Activated CD4-positive, alpha-beta T cell treated with anti-CD3 and anti-CD28 coated beads for 36 hours (primary cell): ENCODE measurements at regions not wholly inside any gene's neighbourhood (a gene's known extent, or its start where the extent isn't known, plus 50 kb on each side); places are given as distances from the start of the nearest gene placed in this dataset.
A peak's percentile ranks its signal among the peaks of the same experiment; 100 is the strongest.

Experiments
- ATAC-seq: fragments of 200-7000 bp; cut with Tn5 transposase; one replicate; pipeline ENCODE4 v1.10.0; 2021; ENCODE audit warnings: mild to moderate bottlenecking, moderate library complexity
- CTCF ChIA-PET: fragments of 350-600 bp; sonication (Branson Sonifier 250); formaldehyde crosslinking; loops from one replicate; lab custom pipeline; 2021; ENCODE audit warnings: antibody characterized with exemption; lab: Charles Lee
- POLR2A ChIA-PET: fragments of 350-600 bp; sonication (Branson Sonifier 250); formaldehyde crosslinking; loops from one replicate; lab custom pipeline; 2021; ENCODE audit warnings: antibody characterized with exemption, inconsistent platforms; lab: Charles Lee
- DNase-seq: peaks from one replicate; pipeline ENCODE4 v3.0.0-alpha.2; 2020
- H3K27ac Mint-ChIP-seq: one replicate; pipeline ENCODE4 v1.8.0; 2021; ENCODE audit warnings: mixed read lengths
- H3K27me3 Mint-ChIP-seq: one replicate; pipeline ENCODE4 v1.8.0; 2021; ENCODE audit warnings: mixed read lengths
- H3K36me3 Mint-ChIP-seq: one replicate; pipeline ENCODE4 v1.8.0; 2021; ENCODE audit warnings: low read depth, mixed read lengths
- H3K4me1 Mint-ChIP-seq: one replicate; pipeline ENCODE4 v1.8.0; 2021; ENCODE audit warnings: mixed read lengths
- H3K4me3 Mint-ChIP-seq: one replicate; pipeline ENCODE4 v1.8.0; 2021; ENCODE audit warnings: mild to moderate bottlenecking, moderate library complexity, mixed read lengths
- H3K9me3 Mint-ChIP-seq: one replicate; pipeline ENCODE4 v1.8.0; 2021; ENCODE audit warnings: low read depth, mixed read lengths
- intact Hi-C, 2 experiments: fragments of 100-400 bp; cut with DNase I in 1 of 2; cut with micrococcal nuclease in 1 of 2; formaldehyde crosslinking; loops; one replicate each; pipeline versions ENCODE4 v1.14.2 to v1.15.1; 2022 to 2024; cut with DNase I, micrococcal nuclease

GRCh38 chr2:8009010-8009597 is 672.8 kb upstream of the ID2 start:
- ATAC-seq: peak; percentile 49
- Mint-ChIP-seq H3K4me3 (no peak overlapping the region), H3K27ac (no peak overlapping the region), H3K27me3 (no peaks in the 10 kb centered on the region), H3K36me3 (no peaks in the 10 kb centered on the region), H3K9me3 (no peaks in the 10 kb centered on the region), H3K4me1 (peaks cover 6% of the 10 kb centered on the region)
- DNase-seq: no peak
- intact Hi-C loops: no loop called here
- POLR2A ChIA-PET: no interaction called here
- CTCF ChIA-PET: no interaction called here

GRCh38 chr2:8015848-8016600 is 665.8 kb upstream of the ID2 start:
- no peak for ATAC-seq
- ChIA-PET POLR2A (no interaction called here), CTCF (interaction anchor here (0.6 to 1.8 kb wide), 3 partner anchors 10 to 656 kb away, joined by 3 to 7 read pairs (median 4); no protein-coding TSS in a partner anchor)

GRCh38 chr2:8016688-8017087 is 665.2 kb upstream of the ID2 start:
- intact Hi-C loops: no loop called here
- POLR2A ChIA-PET: no interaction called here

More at GRCh38 chr2:8015848-8016600, 665.8 kb upstream of the ID2 start:
- intact Hi-C loops: no loop called here
- H3K36me3 Mint-ChIP-seq: no peaks in the 10 kb centered on the region
- H3K4me1 Mint-ChIP-seq: peaks cover 4% of the 10 kb centered on the region
- DNase-seq: no peak
- H3K9me3 Mint-ChIP-seq: no peaks in the 10 kb centered on the region
- H3K27me3 Mint-ChIP-seq: no peaks in the 10 kb centered on the region
- no peak overlapping the region for H3K4me3 Mint-ChIP-seq
- no peak overlapping the region for H3K27ac Mint-ChIP-seq

GRCh38 chr2:8018956-8019355 is 662.9 kb upstream of the ID2 start:
- H3K27me3 Mint-ChIP-seq: no peaks in the 10 kb centered on the region
- ATAC-seq (no peak), DNase-seq (no peak)
- intact Hi-C loops: no loop called here
- ChIA-PET POLR2A (no interaction called here), CTCF (no interaction called here)
- H3K4me3 Mint-ChIP-seq: no peak overlapping the region
- no peak overlapping the region for H3K27ac Mint-ChIP-seq
- H3K9me3 Mint-ChIP-seq: peaks cover 3% of the 10 kb centered on the region
- no peaks in the 10 kb centered on the region for H3K36me3 Mint-ChIP-seq
- peaks cover 12% of the 10 kb centered on the region for H3K4me1 Mint-ChIP-seq

More at GRCh38 chr2:8016688-8017087, 665.2 kb upstream of the ID2 start:
- Mint-ChIP-seq H3K27ac (no peak overlapping the region), H3K36me3 (no peaks in the 10 kb centered on the region), H3K27me3 (no peaks in the 10 kb centered on the region), H3K9me3 (no peaks in the 10 kb centered on the region), H3K4me3 (no peak overlapping the region), H3K4me1 (peaks cover 4% of the 10 kb centered on the region)
- no peak for ATAC-seq
- CTCF ChIA-PET: interaction anchor here (0.6 to 1.8 kb wide), 4 partner anchors 10 to 656 kb away, joined by 3 to 7 read pairs (median 4); no protein-coding TSS in a partner anchor
- DNase-seq: no peak

- Mint-ChIP-seq H3K27me3 (no peaks in the 10 kb centered on the region), H3K27ac (no peak overlapping the region), H3K4me3 (no peak overlapping the region), H3K4me1 (peaks cover 12% of the 10 kb centered on the region), H3K36me3 (no peaks in the 10 kb centered on the region), H3K9me3 (peaks cover 3% of the 10 kb centered on the region)
- ATAC-seq: no peak
- intact Hi-C loops: no loop called here
- CTCF ChIA-PET: interaction anchor here (1.0 kb wide), 1 partner anchor 24 kb away, joined by 3 read pairs; no protein-coding TSS in a partner anchor
- no peak for DNase-seq
- POLR2A ChIA-PET: no interaction called here
Observed at GRCh38 chr2:8019934-8020333, 661.9 kb upstream of the ID2 start.

GRCh38 chr2:8021921-8022320 is 659.9 kb upstream of the ID2 start:
- peaks cover 3% of the 10 kb centered on the region for H3K9me3 Mint-ChIP-seq
- intact Hi-C loops: no loop called here
- peaks cover 9% of the 10 kb centered on the region for H3K4me1 Mint-ChIP-seq
- H3K36me3 Mint-ChIP-seq: no peaks in the 10 kb centered on the region
- H3K27ac Mint-ChIP-seq: no peak overlapping the region
- POLR2A ChIA-PET: no interaction called here
- no peaks in the 10 kb centered on the region for H3K27me3 Mint-ChIP-seq
- ATAC-seq (no peak), DNase-seq (no peak)
- no peak overlapping the region for H3K4me3 Mint-ChIP-seq
- CTCF ChIA-PET: no interaction called here

GRCh38 chr2:8022908-8023640 is 658.8 kb upstream of the ID2 start:
- ChIA-PET POLR2A (interaction anchor here (0.7 kb wide), 1 partner anchor 84 kb away, joined by 3 read pairs; no protein-coding TSS in a partner anchor), CTCF (interaction anchor here (0.6 kb wide), 2 partner anchors 376 to 896 kb away, joined by 3 to 4 read pairs; no protein-coding TSS in a partner anchor)
- H3K4me3 Mint-ChIP-seq: no peak overlapping the region
- DNase-seq: no peak
- H3K27ac Mint-ChIP-seq: no peak overlapping the region
- H3K9me3 Mint-ChIP-seq: peaks cover 3% of the 10 kb centered on the region
- H3K27me3 Mint-ChIP-seq: peaks cover 2% of the 10 kb centered on the region
- intact Hi-C loops: no loop called here
- H3K36me3 Mint-ChIP-seq: no peaks in the 10 kb centered on the region
- peaks cover 8% of the 10 kb centered on the region for H3K4me1 Mint-ChIP-seq
- no peak for ATAC-seq

- no peak overlapping the region for H3K4me3 Mint-ChIP-seq
- no peak for ATAC-seq
Observed at GRCh38 chr2:8024506-8024905, 657.4 kb upstream of the ID2 start.

GRCh38 chr2:8026381-8026780 is 655.5 kb upstream of the ID2 start:
- ChIA-PET POLR2A (no interaction called here), CTCF (interaction anchor here (0.5 to 1.1 kb wide), 2 partner anchors 10 to 313 kb away, joined by 4 read pairs; no protein-coding TSS in a partner anchor)
- DNase-seq: no peak
- Mint-ChIP-seq H3K9me3 (peaks cover 3% of the 10 kb centered on the region), H3K36me3 (no peaks in the 10 kb centered on the region), H3K4me1 (peaks cover 16% of the 10 kb centered on the region), H3K4me3 (no peak overlapping the region), H3K27me3 (peaks cover 4% of the 10 kb centered on the region), H3K27ac (no peak overlapping the region)
- intact Hi-C loops: no loop called here
- ATAC-seq: no peak

More at GRCh38 chr2:8024506-8024905, 657.4 kb upstream of the ID2 start:
- Mint-ChIP-seq H3K27ac (no peak overlapping the region), H3K36me3 (no peaks in the 10 kb centered on the region), H3K4me1 (peaks cover 8% of the 10 kb centered on the region), H3K27me3 (peaks cover 2% of the 10 kb centered on the region), H3K9me3 (peaks cover 3% of the 10 kb centered on the region)
- CTCF ChIA-PET: no interaction called here
- no peak for DNase-seq
- POLR2A ChIA-PET: no interaction called here
- intact Hi-C loops: no loop called here

- H3K27ac Mint-ChIP-seq: no peak overlapping the region
- H3K4me3 Mint-ChIP-seq: no peak overlapping the region
- DNase-seq (no peak), ATAC-seq (no peak)
- H3K27me3 Mint-ChIP-seq: peaks cover 4% of the 10 kb centered on the region
- no peaks in the 10 kb centered on the region for H3K36me3 Mint-ChIP-seq
- POLR2A ChIA-PET: no interaction called here
- CTCF ChIA-PET: no interaction called here
- intact Hi-C loops: no loop called here
- H3K9me3 Mint-ChIP-seq: peaks cover 3% of the 10 kb centered on the region
- peaks cover 13% of the 10 kb centered on the region for H3K4me1 Mint-ChIP-seq
Observed at GRCh38 chr2:8027387-8027786, 654.5 kb upstream of the ID2 start.

GRCh38 chr2:8028036-8028435 is 653.8 kb upstream of the ID2 start:
- H3K4me3 Mint-ChIP-seq: no peak overlapping the region
- peaks cover 2% of the 10 kb centered on the region for H3K9me3 Mint-ChIP-seq
- H3K4me1 Mint-ChIP-seq: peaks cover 11% of the 10 kb centered on the region
- DNase-seq (no peak), ATAC-seq (no peak)
- H3K27ac Mint-ChIP-seq: no peak overlapping the region
- peaks cover 4% of the 10 kb centered on the region for H3K27me3 Mint-ChIP-seq
- intact Hi-C loops: no loop called here
- CTCF ChIA-PET: no interaction called here
- no peaks in the 10 kb centered on the region for H3K36me3 Mint-ChIP-seq
- POLR2A ChIA-PET: no interaction called here
